CD4-positive, alpha-beta T cell treated with Interleukin-21 for 1 hour (primary cell): ENCODE measurements at regions not wholly inside any gene's neighbourhood (a gene's known extent, or its start where the extent isn't known, plus 50 kb on each side); places are given as distances from the start of the nearest gene placed in this dataset.
"Not testable (repeated sequence)": the region's sequence is repeated elsewhere in the genome, so short reads cannot be mapped to it uniquely, and the experiment has no call there.

Experiments
- DNase-seq: peaks from one replicate; pipeline ENCODE4 v3.0.0-alpha.2; 2020

GRCh38 chr4:187695531-187695930 lies 300.0 kb upstream of the ZFP42 start:
- DNase-seq, result not testable (repeated sequence)

DNA sequence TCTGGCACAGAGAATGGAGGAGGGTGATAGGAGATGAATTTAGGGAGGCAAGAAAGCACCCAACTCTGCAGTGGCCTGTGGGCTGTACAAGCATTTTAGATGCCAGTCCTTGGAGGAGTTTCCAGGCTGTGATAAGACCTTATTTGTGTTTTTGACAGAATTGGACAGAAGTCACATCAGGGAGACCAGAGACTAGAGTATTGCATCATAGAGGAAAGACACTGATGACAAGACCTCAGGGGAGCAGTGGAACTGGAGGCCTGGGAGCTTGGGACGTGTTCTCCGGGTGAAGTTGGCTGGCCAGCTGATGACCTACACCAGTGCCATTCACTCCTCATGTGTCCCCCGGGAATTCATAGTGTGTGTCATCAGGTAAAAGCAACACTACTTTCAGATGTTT lies 284.0 kb upstream of the ZFP42 start:
- no peak for DNase-seq

DNA sequence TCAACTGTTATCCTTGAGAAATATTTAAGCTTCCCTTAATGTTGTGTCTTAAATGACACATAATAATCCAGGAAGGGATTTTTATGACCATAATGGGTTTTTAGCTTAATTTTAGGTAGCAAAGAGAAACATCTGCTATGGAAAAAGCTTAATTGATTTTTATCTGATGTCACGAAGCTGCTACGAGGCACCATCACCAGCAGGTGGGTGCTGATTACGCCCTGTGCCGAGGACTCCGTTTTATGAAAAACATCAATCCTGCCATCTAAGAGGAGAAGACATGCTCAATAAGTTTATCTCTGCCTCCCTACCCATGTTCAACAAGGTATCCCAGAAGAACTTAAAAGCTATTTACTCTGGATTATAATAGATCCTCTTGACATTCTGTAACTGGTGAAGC lies 280.6 kb upstream of the ZFP42 start:
- no peak for DNase-seq

DNA sequence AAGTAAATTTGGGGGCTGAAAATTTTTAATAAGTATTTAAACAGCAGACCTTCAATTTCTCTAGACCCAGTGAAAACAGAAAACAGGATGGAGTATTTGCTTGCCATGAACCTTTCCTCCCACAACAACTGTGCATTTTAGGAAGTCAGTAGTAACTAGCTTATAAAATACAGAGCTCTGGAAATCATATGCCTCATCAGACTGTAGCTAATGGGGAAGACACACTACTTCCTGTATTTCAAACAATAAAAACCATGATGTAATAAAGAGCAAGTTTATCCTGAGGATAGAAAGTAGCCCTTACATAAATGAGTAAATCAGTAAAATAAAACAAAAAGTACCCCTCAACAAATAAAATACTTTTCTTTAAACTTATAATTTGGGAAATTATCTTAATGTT lies 280.1 kb upstream of the ZFP42 start:
- no peak for DNase-seq

DNA sequence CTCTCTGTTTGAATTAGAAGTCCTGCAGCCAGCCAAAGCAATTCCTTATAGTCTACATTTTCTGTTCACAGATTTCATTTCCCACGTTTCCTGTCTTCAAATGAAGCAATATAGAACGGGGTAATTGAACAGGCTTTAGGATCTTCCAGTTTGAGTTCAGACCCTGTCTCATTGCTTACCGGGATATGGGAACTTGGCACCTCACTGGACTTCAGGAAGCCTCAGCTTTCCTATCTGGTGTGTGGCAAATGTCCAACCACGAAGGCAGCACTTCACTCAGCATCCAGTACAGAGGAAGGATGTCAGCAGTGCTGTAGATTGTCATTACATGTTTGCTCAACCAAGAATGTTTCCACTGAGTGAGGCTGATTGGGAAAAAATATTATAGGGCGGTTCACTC lies 271.1 kb upstream of the ZFP42 start:
- no peak for DNase-seq

DNA sequence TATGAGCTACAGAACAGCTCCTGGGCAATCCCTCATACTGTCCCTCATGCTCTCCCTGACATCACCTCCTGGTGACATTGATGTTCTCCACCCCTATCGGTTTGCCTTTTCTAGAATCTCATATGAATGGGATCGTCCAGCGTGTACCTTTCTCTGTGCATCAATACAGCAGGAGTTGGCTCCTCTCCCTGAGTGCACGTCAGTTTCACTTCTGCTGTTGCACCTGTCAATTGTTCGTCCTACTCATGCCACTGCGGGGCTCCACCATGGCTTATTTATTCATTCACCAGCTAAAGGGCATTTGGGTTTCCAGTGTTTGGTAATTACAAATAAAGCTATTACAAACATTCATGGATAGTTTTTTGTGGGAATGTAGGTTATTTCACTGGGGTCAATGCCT lies 269.1 kb upstream of the ZFP42 start:
- DNase-seq, result no peak

GRCh38 chr4:187732524-187732923 lies 263.0 kb upstream of the ZFP42 start:
- DNase-seq, result no peak

DNA sequence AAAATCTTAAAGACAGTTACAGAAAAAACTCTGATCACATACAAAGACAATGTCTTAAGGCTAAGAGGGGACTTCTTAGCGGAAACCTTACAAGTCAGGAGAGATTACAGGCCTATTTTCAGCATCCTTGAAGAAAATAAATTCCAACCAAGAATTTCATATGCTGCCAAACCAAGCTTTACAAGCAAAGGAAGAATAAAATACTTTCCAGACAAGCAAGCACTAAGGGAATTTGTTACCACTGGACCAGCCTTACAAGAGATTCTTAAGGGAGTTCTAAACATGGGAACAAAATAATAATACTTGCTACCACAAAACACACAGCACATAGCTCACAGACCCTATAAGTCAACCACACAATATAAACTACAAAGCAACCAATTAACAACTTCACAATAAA lies 255.8 kb upstream of the ZFP42 start:
- no peak for DNase-seq

DNA sequence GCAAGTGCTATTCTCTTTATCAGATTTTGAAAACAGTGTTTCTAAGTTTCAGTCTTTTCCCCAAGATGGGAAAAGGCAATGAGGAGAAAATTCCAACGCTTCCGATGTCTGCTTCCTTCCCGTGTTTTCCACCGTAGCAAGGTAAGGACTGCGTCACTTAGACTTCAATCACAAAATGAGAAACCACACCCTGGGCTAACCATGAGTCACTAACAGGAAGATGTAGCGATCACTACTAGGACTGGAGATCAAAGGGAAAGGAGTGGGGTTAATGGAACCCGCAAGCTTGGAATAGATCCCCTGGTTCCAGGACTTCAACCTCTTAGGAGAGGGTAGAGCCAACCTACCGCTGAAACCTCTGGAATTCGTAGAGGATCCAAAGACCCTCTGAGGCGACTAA lies 250.7 kb upstream of the ZFP42 start:
- DNase-seq, result no peak

- DNase-seq, result not testable (repeated sequence)
Observed at GRCh38 chr4:187750652-187751051, 244.9 kb upstream of the ZFP42 start.

DNA sequence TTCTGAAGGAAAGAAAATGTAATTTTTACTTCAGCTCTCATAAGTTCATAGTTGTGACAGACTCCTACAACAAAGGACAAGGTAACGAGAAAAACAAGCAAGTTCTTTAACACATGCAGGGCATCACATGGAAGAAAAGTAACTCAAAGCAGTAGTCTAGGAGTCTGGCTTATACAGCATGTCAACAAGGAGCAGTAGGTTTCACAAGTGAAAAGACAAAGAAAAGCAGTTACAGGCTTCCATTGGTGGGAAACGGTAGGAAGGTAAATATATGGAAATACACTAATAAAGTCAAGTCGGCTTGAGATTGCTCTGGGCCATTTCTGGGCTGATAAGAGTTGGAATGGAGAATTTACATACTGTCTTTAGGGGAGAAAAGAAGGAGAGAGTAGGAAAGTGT lies 228.4 kb upstream of the ZFP42 start:
- DNase-seq, result no peak

- DNase-seq, result no peak
Observed at GRCh38 chr4:187767687-187768086, 227.9 kb upstream of the ZFP42 start.

DNA sequence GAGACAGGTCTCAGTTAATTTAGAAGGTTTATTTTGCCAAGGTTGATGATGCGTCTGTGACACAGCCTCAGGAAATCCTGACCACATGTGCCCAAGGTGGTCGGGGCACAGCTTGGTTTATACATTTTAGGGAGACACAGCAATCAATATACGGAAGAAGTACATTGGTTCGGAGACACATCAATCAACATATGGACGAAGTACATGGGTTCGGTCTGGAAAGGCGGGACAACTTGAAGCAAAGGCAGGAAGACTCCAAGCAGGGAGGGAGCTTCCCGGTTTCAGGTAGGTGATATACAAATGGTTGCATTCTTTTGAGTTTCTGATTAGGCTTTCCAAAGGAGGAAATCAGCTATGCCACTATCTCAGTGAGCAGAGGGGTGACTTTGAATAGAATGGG lies 225.2 kb upstream of the ZFP42 start:
- DNase-seq, result no peak

DNA sequence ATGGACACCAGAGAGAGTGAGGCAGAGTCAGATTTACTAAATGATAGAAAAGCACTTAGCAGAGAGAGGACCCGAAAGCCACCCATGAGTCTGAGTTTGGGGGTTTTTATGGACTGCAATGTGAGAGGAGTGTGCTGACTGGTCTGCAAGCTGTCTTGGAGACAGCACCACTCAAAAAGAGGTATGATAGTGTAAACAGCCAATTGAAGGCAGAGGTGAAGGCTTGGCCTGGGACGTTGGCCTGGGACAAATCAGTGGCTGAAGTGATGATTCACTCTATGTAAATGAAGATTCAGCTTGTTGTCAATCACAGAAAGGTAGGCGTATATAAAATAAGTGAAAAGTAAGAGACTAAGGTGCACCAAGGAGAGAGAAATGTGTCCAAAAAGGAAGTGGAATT lies 217.6 kb upstream of the ZFP42 start:
- no peak for DNase-seq

- DNase-seq, result no peak
Observed at GRCh38 chr4:187780070-187780469, 215.5 kb upstream of the ZFP42 start.

DNA sequence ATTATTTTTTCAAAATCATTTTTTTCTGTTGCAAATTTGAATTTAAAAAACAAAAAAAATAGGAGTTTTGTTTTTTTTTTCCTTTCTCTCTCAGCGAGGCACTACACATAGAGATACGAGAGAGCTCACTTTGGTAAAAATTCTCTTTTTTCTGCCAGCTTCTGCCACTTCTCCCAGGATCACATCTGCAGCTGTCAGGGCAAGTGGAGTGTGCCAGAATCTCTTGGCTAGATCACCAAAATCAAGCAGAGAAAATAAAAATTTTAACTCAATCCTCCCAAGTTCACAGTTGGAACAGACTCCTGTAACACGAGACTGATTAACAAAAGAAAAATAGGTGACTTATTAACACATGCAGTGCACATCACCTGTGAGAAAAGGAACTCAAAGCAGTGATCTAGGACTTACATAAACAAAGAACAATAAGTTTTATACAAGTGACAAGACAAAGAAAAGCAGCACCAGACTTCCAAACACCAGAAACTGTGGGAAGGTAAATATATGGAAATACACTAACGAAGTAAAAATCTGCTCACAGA lies 213.2 kb upstream of the ZFP42 start:
- no peak for DNase-seq

GRCh38 chr4:187786190-187786589 lies 209.4 kb upstream of the ZFP42 start:
- DNase-seq, result no peak

GRCh38 chr4:187789078-187789477 lies 206.5 kb upstream of the ZFP42 start:
- DNase-seq, result no peak

DNA sequence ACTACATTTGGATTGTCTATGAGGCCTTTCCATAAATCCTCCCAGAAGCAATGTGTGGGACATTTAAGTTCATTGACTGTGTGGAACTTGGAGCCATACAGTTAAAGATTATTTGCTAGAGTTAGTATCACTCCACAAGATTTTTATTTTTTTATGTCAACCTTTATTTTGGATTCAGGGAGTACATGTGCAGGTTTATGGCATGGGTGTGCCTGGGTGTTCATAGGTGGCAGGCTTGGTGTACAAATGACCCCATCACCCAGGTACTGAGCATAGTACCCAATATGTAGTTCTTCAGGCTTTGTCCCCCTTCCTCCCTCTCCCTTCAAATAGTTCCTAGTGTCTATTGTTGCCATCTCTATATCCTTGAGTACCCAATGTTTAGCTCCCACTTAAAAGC lies 199.8 kb upstream of the ZFP42 start:
- DNase-seq, result no peak

GRCh38 chr4:187798385-187798784 lies 197.2 kb upstream of the ZFP42 start:
- DNase-seq, result no peak

- no peak for DNase-seq
Observed at GRCh38 chr4:187799735-187800134, 195.8 kb upstream of the ZFP42 start.

GRCh38 chr4:187811591-187811990 lies 184.0 kb upstream of the ZFP42 start:
- no peak for DNase-seq

GRCh38 chr4:187814737-187815465 lies 180.7 kb upstream of the ZFP42 start:
- DNase-seq, result no peak

DNA sequence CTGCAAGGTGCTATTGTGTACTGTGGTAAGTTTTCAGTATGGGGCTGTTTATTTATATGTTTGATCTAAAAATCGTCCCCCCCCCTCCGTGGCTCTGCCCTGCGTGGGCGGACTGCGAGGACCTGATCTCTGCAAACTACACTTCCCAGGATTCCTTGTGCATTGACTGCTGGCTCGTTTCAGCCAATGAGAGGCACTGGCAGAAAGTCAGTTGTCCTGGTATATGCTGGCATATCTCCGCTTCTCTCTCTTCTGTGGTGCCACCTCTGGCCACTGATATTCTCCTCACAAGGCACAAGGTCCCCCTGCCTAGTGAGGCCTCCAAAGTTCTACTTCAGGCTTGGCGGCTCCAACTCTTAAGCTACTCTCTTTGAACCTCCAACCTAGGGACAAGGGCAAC lies 168.8 kb upstream of the ZFP42 start:
- DNase-seq, result no peak

GRCh38 chr4:187827631-187828030 lies 167.9 kb upstream of the ZFP42 start:
- DNase-seq, result no peak
